K562 (cell line): ENCODE measurements at regions not wholly inside any gene's neighbourhood (a gene's known extent, or its start where the extent isn't known, plus 50 kb on each side); places are given as distances from the start of the nearest gene placed in this dataset.

Experiments
- ATAC-seq: fragments of 200-7000 bp; cut with Tn5 transposase; 3 replicates; pipeline ENCODE4 v1.9.1; 2020; ENCODE audit warnings: moderate library complexity
- BruUV-seq: library from RNA; stranded (reverse); fragments of 400-500 nt; replicated peaks from 2 replicates; lab custom pipeline; 2021; lab: Mats Ljungman, UMichigan
- CTCF ChIA-PET: fragments of 300-600 bp; formaldehyde crosslinking; extraction: SDS; loops from one replicate; lab custom pipeline; 2021; ENCODE audit warnings: low intra/inter-chr PET ratio; lab: Yijun Ruan, JAX
- POLR2A ChIA-PET: fragments of 300-600, 350-650 bp; sonication (Branson Sonifier 250); formaldehyde crosslinking; extraction: SDS; loops from one replicate; lab custom pipeline; 2021; ENCODE audit warnings: antibody characterized with exemption, inconsistent platforms; lab: Yijun Ruan, JAX
- DNase-seq, 4 experiments: peaks; one replicate each; pipeline versions ENCODE4 v3.0.0 to v3.0.0-alpha.2; 2011 to 2018; ENCODE audit warnings: low spot score in 3 of 4, mixed read lengths in 3 of 4; ENCODE audit errors: extremely low read depth in 1 of 4
- FAIRE-seq: peaks from 2 replicates; lab custom pipeline; 2011; peaks lifted over from hg19 to GRCh38; lab: Jason Lieb, UNC
- H2AFZ ChIP-seq: 2 replicates; pipeline ENCODE4 v1.6.0; 2011; ENCODE audit warnings: low read depth, low read length, control low read depth, inconsistent platforms
- H3K27ac ChIP-seq: fragments of 200-600 bp; 3 replicates; pipeline ENCODE4 v1.8.0; 2011; ENCODE audit warnings: low read depth, mild to moderate bottlenecking, control low read depth, inconsistent platforms, low read length, moderate library complexity, mixed read lengths; ENCODE audit errors: extremely low read depth
- H3K27me3 ChIP-seq, 2 experiments: fragments of 300-600 bp in 1 of 2; 2 replicates in 1 of 2; 3 replicates in 1 of 2; pipeline versions ENCODE4 v1.6.0 to v1.8.0; 2011; ENCODE audit warnings: inconsistent platforms in 2 of 2, low read length in 2 of 2, mild to moderate bottlenecking in 1 of 2, mixed read lengths in 1 of 2, moderate library complexity in 1 of 2; ENCODE audit not compliant: control insufficient read depth in 2 of 2, insufficient read depth in 2 of 2
- H3K36me3 ChIP-seq: fragments of 300-600 bp; 3 replicates; pipeline ENCODE4 v1.8.0; 2011; ENCODE audit warnings: mild to moderate bottlenecking, low read length, inconsistent platforms; ENCODE audit not compliant: control insufficient read depth, insufficient read depth
- H3K4me1 ChIP-seq, 2 experiments: fragments of 200-600 bp in 1 of 2; replicated peaks in 1 of 2; 2 replicates in 1 of 2; 3 replicates in 1 of 2; pipeline versions ENCODE4 v1.5.1 to v1.8.0; 2011; ENCODE audit warnings: inconsistent platforms in 2 of 2, low read length in 2 of 2, mild to moderate bottlenecking in 1 of 2, mixed read lengths in 1 of 2, moderate library complexity in 1 of 2; ENCODE audit not compliant: control insufficient read depth in 2 of 2, insufficient read depth in 2 of 2
- H3K4me2 ChIP-seq: 2 replicates; pipeline ENCODE4 v1.6.1; 2011; ENCODE audit warnings: low read length, control low read depth, inconsistent platforms, mixed read lengths; ENCODE audit not compliant: insufficient read depth
- H3K4me3 ChIP-seq: fragments of 200-600 bp; sonication (generic), shearing (Covaris generic); 2 replicates; pipeline ENCODE4 v1.5.1; 2016; ENCODE audit warnings: control low read depth, inconsistent platforms
- H3K79me2 ChIP-seq: fragments of 200-600 bp; 3 replicates; pipeline ENCODE4 v1.8.0; 2011; ENCODE audit warnings: low read length, inconsistent platforms; ENCODE audit not compliant: control insufficient read depth, insufficient read depth
- H3K9ac ChIP-seq, 2 experiments: 2 replicates each; pipeline versions ENCODE4 v1.6.0 to v1.6.1; 2011; ENCODE audit warnings: low read depth in 2 of 2, low read length in 2 of 2, control low read depth in 1 of 2, inconsistent platforms in 1 of 2, mild to moderate bottlenecking in 1 of 2, mixed read lengths in 1 of 2; ENCODE audit not compliant: insufficient read depth in 1 of 2
- H3K9me1 ChIP-seq: one replicate; pipeline ENCODE4 v1.6.0; 2011; ENCODE audit warnings: inconsistent platforms, mild to moderate bottlenecking, low read length, moderate library complexity; ENCODE audit not compliant: control insufficient read depth, insufficient read depth
- H3K9me3 ChIP-seq: replicated peaks from 2 replicates; pipeline ENCODE4 v1.5.1; 2011; ENCODE audit warnings: low read depth, low read length, inconsistent platforms; ENCODE audit not compliant: control insufficient read depth, insufficient read depth
- H4K20me1 ChIP-seq: replicated peaks from 2 replicates; pipeline ENCODE4 v1.6.1; 2011; ENCODE audit warnings: low read length, inconsistent platforms, mixed read lengths; ENCODE audit not compliant: control insufficient read depth, insufficient read depth
- C11orf30 ChIP-seq: fragments of 450-650 bp; IDR thresholded peaks from 2 replicates; pipeline ENCODE4 v1.6.1; 2016; ENCODE audit warnings: low read depth, mild to moderate bottlenecking
- CBFA2T2 ChIP-seq: fragments of 450-650 bp; conservative IDR thresholded peaks from 2 replicates; pipeline ENCODE4 v1.6.1; 2017; ENCODE audit warnings: mild to moderate bottlenecking
- CBX5 ChIP-seq: IDR thresholded peaks from 2 replicates; pipeline ENCODE4 v1.6.1; 2014; ENCODE audit warnings: low read depth, borderline replicate concordance
- EHMT2 ChIP-seq: fragments of 450-650 bp; IDR thresholded peaks from 2 replicates; pipeline ENCODE4 v1.6.1; 2018; ENCODE audit warnings: antibody characterized with exemption
- EP300 ChIP-seq: IDR thresholded peaks from 2 replicates; pipeline ENCODE4 v1.6.1; 2012; ENCODE audit warnings: low read length, improper control_type of control experiment
- HDAC3 ChIP-seq: fragments of 450-650 bp; IDR thresholded peaks from 2 replicates; pipeline ENCODE4 v1.6.1; 2018; ENCODE audit warnings: borderline replicate concordance, mild to moderate bottlenecking, moderate library complexity; ENCODE audit not compliant: partially characterized antibody
- IFI16 ChIP-seq: fragments of 250-450 bp; sonication (Bioruptor Pico); IDR thresholded peaks from 2 replicates; pipeline ENCODE4 v2.1.2; 2022; ENCODE audit warnings: mild to moderate bottlenecking, inconsistent platforms
- MED1 ChIP-seq: sonication (generic); formaldehyde crosslinking; IDR thresholded peaks from 2 replicates; pipeline ENCODE4 v1.8.1; 2023; ENCODE audit warnings: missing genetic modification reagents, borderline replicate concordance
- NFIC ChIP-seq: fragments of 450-650 bp; IDR thresholded peaks from 2 replicates; pipeline ENCODE4 v1.6.1; 2017; ENCODE audit warnings: mild to moderate bottlenecking, inconsistent platforms
- TRIM24 ChIP-seq, 2 experiments: fragments of 450-650 bp; IDR thresholded peaks; 2 replicates each; pipeline ENCODE4 v1.6.1; 2016
- TRIM28 ChIP-seq: fragments of 450-650 bp; IDR thresholded peaks from 2 replicates; pipeline ENCODE4 v1.6.1; 2017
- XRCC3 ChIP-seq: fragments of 450-650 bp; IDR thresholded peaks from 2 replicates; pipeline ENCODE4 v1.6.1; 2017; ENCODE audit warnings: mild to moderate bottlenecking, moderate library complexity
- ZEB2 ChIP-seq: fragments of 450-650 bp; IDR thresholded peaks from 2 replicates; pipeline ENCODE4 v1.6.1; 2016
- ZNF12 ChIP-seq: sonication (generic); formaldehyde crosslinking; IDR thresholded peaks from 2 replicates; pipeline ENCODE4 v1.4.0; 2020; ENCODE audit warnings: mild to moderate bottlenecking, missing genetic modification reagents
- WGBS: fragments of 100-300 bp; shearing (Covaris generic); methylation state at CpG from one replicate; pipeline ENCODE4 v1.1.6; 2016; ENCODE audit warnings: low coverage, mixed read lengths; ENCODE audit not compliant: insufficient coverage; ENCODE audit errors: missing lambda C conversion rate; 5-methylcytosine and 5-hydroxymethylcytosine counted together
- in situ Hi-C: fragments of 300-500 bp; cut with MboI; formaldehyde crosslinking; loops from 4 replicates; pipeline ENCODE4 v1.15.0; 2018; ENCODE audit warnings: inconsistent platforms, mixed read lengths
- intact Hi-C: fragments of 100-400 bp; cut with micrococcal nuclease; formaldehyde crosslinking; loops from 2 replicates; pipeline ENCODE4 v1.14.2; 2022
- TF ChIP-seq, protein P1 (sequence below), 2 experiments: fragments of 450-650 bp in 1 of 2; sonication (generic) in 1 of 2; formaldehyde crosslinking in 1 of 2; IDR thresholded peaks in 1 of 2; conservative IDR thresholded peaks in 1 of 2; 2 replicates each; pipeline versions ENCODE4 v1.6.1 to v1.8.1; 2016 to 2023; ENCODE audit warnings: mild to moderate bottlenecking in 2 of 2, moderate library complexity in 2 of 2, inconsistent platforms in 1 of 2, missing genetic modification reagents in 1 of 2
- TF ChIP-seq, protein P2 (sequence below): fragments of 450-650 bp; IDR thresholded peaks from 2 replicates; pipeline ENCODE4 v1.6.1; 2018; ENCODE audit not compliant: partially characterized antibody
- TF ChIP-seq, protein P3 (sequence below): fragments of 450-650 bp; IDR thresholded peaks from 2 replicates; pipeline ENCODE4 v1.6.1; 2018; ENCODE audit warnings: mild to moderate bottlenecking, low read depth; ENCODE audit not compliant: partially characterized antibody

DNA sequence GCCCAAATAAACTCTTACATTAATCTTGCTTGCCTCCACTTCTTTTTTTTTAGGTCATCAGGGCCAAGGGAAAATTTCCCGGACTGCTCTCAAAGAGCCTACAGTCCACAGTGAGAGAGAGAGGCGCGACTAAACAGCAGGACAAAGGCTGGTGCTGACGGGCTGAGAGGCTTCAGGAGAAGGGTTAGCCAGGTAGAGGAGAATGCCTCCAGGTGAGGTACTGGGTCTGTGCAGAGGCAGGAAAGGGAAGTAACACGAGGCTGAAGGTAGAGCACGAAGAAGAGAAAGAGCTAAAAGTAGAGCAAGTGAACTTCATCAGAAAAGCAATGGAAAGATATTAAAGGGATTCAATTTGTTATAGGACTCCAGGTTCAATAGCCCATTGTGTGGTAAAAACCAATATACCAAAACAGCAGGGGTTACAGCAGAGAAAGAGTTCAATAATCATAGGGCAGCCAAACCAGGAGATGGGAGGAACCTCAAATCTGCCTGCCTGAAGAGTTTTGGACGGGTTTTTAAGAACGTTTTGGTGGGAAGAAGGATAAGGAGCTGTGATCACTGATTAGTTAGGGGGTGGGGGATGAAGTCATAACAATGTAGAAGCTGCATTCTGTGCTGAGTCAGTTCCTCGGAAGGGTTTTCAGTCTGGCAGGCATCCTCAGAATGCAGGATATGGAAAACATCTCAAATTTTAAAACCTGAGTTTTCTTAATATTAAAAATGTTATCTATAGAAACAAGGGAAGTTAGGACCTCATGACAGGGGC lies 171.5 kb downstream of the AKR1D1 start:
- Histone ChIP-seq H4K20me1 (no peaks in the 10 kb centered on the region), H3K79me2 (no peaks in the 10 kb centered on the region), H3K36me3 (no peaks in the 10 kb centered on the region), H3K4me2 (no peak overlapping the region), H3K9me3 (peaks cover 6% of the 10 kb centered on the region), H3K9me1 (no peaks in the 10 kb centered on the region), H3K27me3 (no peaks in the 10 kb centered on the region), H2AFZ (no peak overlapping the region), H3K9ac (no peak overlapping the region), H3K4me3 (no peak overlapping the region), H3K27ac (no peak overlapping the region), H3K4me1 (peaks cover 0 to 9% of the 10 kb centered on the region in 2 experiments; a peak in 2 of 5 replicates)
- intact Hi-C loops (no loop called here), in situ Hi-C loops (no loop called here)
- ChIA-PET CTCF (no interaction called here), POLR2A (interaction anchor here (0.8 to 1.5 kb wide), 3 partner anchors 9 to 17 kb away, joined by 3 to 5 read pairs (median 4); no protein-coding TSS in a partner anchor)
- ATAC-seq = no peak
- peak in 1 of 4 experiments; percentile 41 for DNase-seq
- WGBS = 14% methylated on average over 9 of the region's 9 CpGs
- no TSS peak for BruUV-seq
- peak; percentile 19 for FAIRE-seq
- TF ChIP-seq IFI16 (CRISPR knock-in tag) = no peak
- TF ChIP-seq CBFA2T2 = peak; percentile 72
- TF ChIP-seq HDAC3 = no peak
- TF ChIP-seq, protein P1, sequence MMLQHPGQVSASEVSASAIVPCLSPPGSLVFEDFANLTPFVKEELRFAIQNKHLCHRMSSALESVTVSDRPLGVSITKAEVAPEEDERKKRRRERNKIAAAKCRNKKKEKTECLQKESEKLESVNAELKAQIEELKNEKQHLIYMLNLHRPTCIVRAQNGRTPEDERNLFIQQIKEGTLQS (IDR thresholded peaks at IDR 0.05) = 0 out of 2 replicates have a peak, but pooled peaks have one; percentile 38
- TF ChIP-seq, protein P1 (CRISPR knock-in tag; conservative IDR thresholded peaks at IDR 0.05) = no peak
- peak; percentile 51; the same call in 1 of the 2 replicates for TF ChIP-seq EHMT2
- TF ChIP-seq TRIM28 = peak; percentile 79
- no peak for TF ChIP-seq ZNF12 (CRISPR knock-in tag)
- 0 out of 2 replicates have a peak, but pooled peaks have one; percentile 32 for TF ChIP-seq XRCC3
- TF ChIP-seq CBX5 = peak; percentile 82; the same call in 1 of the 2 replicates
- TF ChIP-seq MED1 = no peak
- TF ChIP-seq NFIC = peak; percentile 30; the same call in 1 of the 2 replicates
- peak; percentile 48; the same call in 1 of the 2 replicates for TF ChIP-seq C11orf30
- TF ChIP-seq, protein P2, sequence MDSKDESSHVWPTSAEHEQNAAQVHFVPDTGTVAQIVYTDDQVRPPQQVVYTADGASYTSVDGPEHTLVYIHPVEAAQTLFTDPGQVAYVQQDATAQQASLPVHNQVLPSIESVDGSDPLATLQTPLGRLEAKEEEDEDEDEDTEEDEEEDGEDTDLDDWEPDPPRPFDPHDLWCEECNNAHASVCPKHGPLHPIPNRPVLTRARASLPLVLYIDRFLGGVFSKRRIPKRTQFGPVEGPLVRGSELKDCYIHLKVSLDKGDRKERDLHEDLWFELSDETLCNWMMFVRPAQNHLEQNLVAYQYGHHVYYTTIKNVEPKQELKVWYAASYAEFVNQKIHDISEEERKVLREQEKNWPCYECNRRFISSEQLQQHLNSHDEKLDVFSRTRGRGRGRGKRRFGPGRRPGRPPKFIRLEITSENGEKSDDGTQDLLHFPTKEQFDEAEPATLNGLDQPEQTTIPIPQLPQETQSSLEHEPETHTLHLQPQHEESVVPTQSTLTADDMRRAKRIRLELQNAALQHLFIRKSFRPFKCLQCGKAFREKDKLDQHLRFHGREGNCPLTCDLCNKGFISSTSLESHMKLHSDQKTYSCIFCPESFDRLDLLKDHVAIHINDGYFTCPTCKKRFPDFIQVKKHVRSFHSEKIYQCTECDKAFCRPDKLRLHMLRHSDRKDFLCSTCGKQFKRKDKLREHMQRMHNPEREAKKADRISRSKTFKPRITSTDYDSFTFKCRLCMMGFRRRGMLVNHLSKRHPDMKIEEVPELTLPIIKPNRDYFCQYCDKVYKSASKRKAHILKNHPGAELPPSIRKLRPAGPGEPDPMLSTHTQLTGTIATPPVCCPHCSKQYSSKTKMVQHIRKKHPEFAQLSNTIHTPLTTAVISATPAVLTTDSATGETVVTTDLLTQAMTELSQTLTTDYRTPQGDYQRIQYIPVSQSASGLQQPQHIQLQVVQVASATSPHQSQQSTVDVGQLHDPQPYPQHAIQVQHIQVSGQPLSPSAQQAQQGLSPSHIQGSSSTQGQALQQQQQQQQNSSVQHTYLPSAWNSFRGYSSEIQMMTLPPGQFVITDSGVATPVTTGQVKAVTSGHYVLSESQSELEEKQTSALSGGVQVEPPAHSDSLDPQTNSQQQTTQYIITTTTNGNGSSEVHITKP = peak; percentile 24
- TF ChIP-seq, protein P3, sequence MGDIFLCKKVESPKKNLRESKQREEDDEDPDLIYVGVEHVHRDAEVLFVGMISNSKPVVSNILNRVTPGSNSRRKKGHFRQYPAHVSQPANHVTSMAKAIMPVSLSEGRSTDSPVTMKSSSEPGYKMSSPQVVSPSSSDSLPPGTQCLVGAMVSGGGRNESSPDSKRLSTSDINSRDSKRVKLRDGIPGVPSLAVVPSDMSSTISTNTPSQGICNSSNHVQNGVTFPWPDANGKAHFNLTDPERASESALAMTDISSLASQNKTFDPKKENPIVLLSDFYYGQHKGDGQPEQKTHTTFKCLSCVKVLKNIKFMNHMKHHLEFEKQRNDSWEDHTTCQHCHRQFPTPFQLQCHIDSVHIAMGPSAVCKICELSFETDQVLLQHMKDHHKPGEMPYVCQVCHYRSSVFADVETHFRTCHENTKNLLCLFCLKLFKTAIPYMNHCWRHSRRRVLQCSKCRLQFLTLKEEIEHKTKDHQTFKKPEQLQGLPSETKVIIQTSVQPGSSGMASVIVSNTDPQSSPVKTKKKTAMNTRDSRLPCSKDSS = peak; percentile 64
- 0 out of 2 replicates have a peak, but pooled peaks have one; percentile 33 for TF ChIP-seq ZEB2
- peak; percentile 73 to 90; a peak in 2 of 4 replicates for TF ChIP-seq TRIM24 (IDR thresholded peaks at IDR 0.05)
- peak; percentile 17; the same call in 1 of the 2 replicates for TF ChIP-seq EP300
